Adrenal gland (tissue), 5 donors: ENCODE measurements at regions not wholly inside any gene's neighbourhood (a gene's known extent, or its start where the extent isn't known, plus 50 kb on each side); places are given as distances from the start of the nearest gene placed in this dataset.

Source experiments
- CTCF ChIP-seq, 6 experiments: fragments of 450-650 bp in 4 of 6; fragments of 200-600 bp in 2 of 6; sonication (generic) in 1 of 6; IDR thresholded peaks; 1 replicate in 5 of 6; 2 replicates in 1 of 6; pipeline versions ENCODE4 v1.5.1 to v1.8.0; 2016 to 2021; ENCODE audit warnings: antibody characterized with exemption in 6 of 6, mild to moderate bottlenecking in 2 of 6, moderate library complexity in 1 of 6
- POLR2A ChIP-seq, 2 donors: fragments of 450-650 bp; IDR thresholded peaks; one replicate each; pipeline ENCODE4 v1.6.1; 2017; ENCODE audit warnings: antibody characterized with exemption in 2 of 2, mild to moderate bottlenecking in 2 of 2, moderate library complexity in 1 of 2
- donor health status: DM: no; HTN: no; CAD: no.

DNA sequence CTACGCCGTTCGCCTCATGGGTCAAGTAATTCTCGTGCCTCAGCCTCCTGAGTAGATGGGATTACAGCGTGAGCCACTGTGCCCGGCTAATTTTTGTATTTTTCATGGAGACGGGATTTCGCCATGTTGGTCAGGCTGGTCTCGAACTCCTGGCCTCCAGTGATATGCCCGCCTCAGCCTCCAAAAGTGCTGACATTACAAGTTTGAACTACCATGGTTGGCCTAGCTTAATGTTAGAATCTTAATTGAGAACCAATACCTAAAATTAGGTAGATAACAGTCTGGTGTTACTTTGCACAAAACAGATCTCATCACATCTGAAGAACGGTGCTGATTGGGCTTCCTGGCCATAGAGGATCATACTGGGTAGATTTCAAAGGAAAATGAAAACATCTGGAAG lies 184.9 kb downstream of the VEGFC start:
- TF ChIP-seq POLR2A (IDR thresholded peaks at IDR 0.05) (no peak), CTCF (IDR thresholded peaks at IDR 0.05) (no peak)
